HG03442 (cell line): ENCODE measurements at regions not wholly inside any gene's neighbourhood (a gene's known extent, or its start where the extent isn't known, plus 50 kb on each side); places are given as distances from the start of the nearest gene placed in this dataset.
"Not testable (repeated sequence)": the region's sequence is repeated elsewhere in the genome, so short reads cannot be mapped to it uniquely, and the experiment has no call there.

Experiments used
- ATAC-seq: cut with Tn5 transposase; IDR thresholded peaks from one replicate; pipeline ENCODE4 v1.9.1; 2021; ENCODE audit warnings: mild to moderate bottlenecking, moderate library complexity; ENCODE audit not compliant: unreplicated experiment

DNA sequence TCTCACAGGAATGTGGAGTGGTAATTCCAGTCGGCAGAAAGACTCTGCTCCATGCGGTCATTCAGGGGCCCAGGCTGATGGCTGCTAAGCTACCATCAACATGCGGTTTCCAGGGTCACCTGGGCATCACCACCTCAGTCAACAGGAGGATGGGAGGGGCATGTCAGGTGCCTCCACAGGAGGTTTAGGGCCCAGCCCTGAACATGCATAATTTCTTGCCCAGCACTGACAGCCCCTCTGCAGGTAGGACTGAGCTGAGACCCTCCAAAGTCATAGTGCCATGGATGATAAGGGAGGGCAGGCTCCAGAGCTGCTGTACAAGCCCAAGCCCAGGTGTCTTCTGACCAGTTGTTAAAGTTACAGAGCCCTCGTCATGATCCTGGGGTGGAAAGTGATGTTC is 244.0 kb upstream of the SFSWAP start:
- no peak for ATAC-seq

DNA sequence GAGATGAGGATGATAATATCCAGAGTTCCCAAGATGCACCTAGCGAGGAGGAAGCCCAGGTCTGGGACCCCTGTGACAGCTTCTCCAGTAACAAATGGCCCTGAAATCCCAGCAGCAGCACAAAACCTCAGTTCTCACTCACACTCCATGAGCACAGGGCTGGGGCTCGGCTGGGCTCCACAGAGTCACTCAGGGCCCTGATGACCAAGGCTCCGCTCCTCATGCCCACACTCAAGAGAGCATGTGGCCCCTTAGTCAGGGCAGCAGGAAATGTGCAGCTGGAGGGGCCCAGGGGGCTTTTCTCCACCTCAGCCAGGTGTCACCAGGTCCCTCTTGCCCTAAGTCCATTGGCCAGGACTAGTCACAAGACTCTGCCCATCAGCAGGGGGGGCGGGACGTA is 242.7 kb upstream of the SFSWAP start:
- ATAC-seq = no peak

DNA sequence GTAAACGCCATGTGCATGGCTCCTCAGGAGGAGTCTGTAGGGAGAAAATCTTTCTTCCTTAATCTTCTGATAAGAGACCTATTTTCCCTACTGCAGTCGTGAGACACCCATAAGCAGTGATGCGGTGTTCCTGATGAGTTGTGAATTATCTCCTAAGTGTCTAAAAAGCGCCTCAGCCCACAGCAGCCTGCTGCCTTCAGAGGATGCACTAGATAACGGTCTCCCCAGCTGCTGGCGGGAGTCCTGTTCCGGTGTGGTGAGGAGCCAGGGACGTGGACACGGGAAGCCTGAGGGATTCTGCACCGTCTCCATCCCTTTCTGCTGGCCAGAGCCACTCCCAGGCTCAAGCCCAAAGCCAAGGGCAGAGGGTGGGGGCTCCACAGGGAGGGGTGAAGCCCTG is 240.9 kb upstream of the SFSWAP start:
- not testable (repeated sequence) for ATAC-seq

DNA sequence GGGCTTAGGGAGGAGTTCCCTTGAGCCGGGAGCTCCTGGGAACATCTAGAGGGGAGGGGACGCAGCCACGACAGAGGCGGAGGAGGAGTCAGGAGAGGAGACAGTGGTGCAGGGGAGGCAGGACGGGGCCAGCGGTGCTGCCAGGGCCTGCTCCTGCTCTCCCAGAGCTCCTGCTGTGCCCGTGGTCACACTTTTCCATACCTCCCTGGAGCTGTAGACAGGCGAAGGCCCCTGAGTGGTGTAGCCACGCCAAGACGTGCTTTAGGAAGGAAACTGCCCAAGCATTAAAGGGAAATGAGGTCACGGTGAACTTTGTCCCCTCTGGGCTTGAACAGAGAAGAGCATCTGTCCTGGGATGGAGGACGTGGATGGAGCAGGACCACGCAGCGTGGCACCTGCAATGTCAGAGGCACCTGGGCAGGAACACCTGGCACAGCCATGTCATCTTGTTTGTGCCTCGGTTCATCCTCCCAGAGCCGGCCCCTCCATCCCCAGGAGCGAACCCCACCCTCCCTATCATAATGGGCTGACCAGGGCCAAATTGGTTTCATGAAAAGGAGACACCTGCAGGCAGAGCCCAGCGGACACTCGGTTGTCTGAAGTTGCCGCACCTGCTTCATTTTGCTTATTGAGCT is 239.5 kb upstream of the SFSWAP start:
- no peak for ATAC-seq

DNA sequence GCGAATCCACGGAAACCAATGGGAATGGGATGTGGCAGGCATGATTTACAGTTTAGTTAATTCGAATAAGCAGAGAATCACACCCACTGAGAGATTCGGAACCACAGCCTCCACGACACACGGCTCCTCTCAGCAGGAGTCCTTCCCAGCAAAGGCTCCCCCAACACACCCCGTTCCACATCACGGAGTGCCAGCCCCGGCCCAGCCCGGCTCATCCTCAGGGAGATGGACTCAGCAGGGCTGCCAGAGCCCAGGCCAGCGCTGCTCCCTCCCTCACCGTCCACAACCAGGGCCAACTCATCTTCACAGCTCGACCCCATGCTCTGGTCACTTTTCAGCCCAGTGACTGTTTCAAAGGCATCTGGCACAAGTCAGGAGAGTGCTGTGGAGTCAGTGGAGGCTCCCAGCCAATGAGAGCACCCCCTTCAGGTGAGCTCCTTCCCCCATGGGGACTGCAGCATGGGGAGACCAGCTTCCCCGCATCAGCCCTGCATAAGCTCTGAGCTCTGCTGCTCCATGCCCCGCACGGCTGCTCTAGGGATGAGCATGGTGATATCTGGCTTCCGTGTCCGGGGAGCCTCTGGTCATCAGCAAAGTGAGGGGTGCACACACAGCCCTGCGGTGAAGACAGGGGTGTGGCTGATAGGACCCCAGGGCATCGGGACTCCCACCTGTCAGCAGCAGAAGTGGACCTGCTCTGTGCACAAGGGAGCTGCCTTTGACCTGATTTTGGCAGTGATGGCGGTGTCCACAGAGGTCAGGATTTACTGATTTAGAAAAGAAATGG is 238.8 kb upstream of the SFSWAP start:
- ATAC-seq = no peak

DNA sequence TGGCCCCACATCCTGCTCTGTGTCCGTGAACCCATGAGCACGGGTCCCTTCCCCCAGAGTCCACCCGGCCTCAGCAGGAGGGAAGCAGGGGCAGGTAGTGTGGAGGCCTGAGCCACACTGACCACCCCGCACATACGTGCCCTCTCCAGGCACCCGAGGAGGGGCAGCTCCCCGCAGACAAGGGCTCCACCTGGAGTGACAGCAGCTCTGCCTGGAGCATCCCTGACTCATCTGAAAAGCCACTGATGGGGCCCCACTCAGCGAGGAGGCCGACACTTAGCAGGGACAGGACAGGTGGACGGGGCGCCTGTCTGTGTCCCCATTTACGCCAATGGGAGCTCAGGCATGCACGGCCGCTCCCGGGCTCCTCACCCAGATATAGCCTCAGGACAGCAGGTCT is 237.6 kb upstream of the SFSWAP start:
- ATAC-seq = no peak

DNA sequence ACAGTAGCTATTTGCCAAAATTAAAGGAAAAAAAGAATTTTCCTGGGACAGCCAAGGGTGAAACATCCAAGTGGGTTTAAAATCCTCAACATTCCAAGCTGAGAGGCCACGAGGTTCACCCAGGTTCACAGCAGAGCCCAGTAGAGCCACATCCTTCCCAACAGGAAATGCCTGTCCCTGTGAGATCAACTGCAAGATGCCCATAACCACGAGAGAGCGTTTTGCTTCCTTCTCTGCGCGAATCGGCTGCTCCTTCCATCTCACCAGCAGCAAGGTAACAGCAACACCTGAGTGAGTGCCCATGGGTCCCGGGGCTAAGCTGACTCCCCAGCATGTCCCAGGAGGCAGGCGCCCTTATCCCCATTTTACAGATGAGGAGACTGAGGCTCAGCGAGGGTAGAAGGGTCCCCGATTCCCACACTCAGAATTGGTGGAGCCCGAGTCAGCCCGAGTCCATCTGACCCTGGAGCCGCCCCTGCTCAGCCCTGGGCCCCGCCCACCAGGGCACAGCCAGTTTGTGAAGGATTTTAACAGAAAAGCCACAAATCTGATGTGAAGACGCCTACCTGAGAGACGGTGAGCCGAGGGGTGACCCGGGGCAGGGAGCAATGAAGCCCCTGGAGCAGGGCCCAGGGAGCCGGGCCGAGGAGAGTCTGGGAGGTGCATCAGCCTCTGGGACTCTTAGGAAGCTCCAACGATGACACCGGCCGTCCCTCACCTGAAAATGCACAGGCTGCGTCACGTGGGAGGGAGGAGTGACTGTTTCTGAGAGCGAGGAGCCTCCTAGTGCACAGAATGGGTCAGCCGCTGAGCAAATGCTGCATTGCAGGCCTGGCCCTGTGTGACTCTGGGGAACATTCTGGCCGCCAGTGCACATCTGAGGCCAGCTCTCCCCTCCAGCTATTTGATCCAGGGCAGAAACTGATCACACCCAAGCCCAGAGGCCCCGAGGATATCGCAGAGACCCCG is 236.9 kb upstream of the SFSWAP start:
- ATAC-seq = no peak

DNA sequence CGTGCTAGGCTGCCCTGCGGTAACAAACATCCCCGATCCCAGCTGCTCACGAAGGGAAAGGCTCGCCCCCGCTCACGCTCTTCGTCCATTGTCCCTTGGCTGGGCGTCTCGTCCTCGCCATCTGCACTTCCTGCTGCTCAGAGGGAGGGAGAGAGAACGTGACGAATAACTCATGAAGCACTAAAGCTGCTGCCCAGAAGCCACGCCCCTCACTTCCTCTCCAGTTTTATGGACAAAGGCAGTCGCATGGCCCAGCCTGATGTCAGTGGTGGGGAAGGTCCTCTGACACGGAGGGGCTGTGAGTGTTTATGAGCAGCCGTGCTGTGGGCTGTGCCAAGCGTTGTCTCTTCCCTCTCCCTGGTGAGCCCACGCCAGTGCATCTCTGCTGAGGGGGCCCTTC is 235.9 kb upstream of the SFSWAP start:
- not testable (repeated sequence) for ATAC-seq

DNA sequence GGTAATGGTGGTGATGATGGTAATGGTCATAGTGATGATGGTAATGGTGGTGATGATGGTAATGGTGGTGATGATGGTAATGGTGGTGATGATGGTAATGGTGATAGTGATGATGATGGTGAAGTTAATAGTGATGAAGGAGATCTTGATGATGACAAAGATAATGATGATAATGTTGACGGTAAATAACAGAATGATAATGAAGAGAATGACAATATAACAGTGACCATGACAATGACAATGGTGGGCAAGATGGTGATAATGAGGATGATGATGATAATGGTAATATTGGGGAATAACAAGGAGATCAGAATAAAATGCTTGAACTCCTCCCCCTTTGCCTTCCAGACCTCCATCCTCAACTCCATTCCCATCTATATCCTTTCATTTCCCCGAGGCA is 233.3 kb upstream of the SFSWAP start:
- ATAC-seq = no peak

DNA sequence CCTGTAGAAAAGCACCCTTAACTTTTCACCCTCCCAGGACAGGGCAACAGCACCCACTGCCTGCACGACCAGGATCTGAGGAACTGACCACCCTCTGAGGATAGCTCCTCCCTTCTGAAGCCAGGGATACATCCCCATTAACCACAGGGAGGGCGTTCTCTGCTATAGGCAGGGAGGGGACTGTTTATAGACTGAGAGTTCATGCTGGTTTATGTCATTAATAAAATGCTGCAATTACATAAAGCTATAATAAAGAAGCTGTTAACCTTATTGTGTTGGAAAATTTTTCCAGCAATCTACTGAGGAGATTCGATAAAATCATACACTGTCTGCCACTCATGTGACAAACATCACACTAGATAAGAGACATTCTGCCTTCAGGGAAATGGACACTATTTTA is 232.4 kb upstream of the SFSWAP start:
- no peak for ATAC-seq

DNA sequence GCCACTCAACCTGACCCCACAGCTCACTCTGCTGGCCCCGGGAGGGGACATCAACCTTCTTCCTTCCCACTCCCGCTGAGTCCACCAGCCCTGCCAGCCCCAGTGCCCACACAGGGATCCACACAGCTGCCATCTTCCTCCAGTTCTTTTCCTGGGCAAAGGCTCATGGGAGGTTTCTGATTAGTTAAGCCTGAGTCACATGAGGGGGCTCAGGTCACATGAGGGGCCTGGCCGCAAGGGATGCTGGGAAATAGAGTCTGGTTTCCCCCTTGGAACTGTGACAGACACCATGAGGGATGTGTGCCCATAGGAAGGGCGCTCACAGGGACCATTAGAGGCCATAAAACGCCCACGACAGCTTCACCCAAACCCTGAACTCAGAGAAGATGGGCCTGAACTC is 228.7 kb upstream of the SFSWAP start:
- ATAC-seq = no peak

DNA sequence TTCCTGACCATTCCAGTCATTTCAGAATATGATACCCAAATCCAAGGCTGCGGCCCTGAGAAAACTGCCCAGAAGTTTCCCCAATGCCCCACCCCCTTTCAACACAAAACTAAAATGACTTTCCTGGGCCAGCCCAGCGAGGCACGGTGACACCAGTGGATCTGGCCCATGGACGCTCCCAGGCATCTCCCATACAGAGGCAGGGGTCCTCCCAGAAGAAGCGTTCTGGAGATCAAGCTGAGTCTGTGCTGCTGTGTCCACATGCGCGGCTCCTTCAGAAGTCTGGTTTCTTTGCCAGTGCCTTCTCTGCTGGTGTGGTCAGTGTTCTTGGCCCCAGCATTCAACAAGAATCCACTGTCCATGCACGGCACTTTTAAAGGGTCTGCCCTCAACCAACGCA is 228.2 kb upstream of the SFSWAP start:
- no peak for ATAC-seq

DNA sequence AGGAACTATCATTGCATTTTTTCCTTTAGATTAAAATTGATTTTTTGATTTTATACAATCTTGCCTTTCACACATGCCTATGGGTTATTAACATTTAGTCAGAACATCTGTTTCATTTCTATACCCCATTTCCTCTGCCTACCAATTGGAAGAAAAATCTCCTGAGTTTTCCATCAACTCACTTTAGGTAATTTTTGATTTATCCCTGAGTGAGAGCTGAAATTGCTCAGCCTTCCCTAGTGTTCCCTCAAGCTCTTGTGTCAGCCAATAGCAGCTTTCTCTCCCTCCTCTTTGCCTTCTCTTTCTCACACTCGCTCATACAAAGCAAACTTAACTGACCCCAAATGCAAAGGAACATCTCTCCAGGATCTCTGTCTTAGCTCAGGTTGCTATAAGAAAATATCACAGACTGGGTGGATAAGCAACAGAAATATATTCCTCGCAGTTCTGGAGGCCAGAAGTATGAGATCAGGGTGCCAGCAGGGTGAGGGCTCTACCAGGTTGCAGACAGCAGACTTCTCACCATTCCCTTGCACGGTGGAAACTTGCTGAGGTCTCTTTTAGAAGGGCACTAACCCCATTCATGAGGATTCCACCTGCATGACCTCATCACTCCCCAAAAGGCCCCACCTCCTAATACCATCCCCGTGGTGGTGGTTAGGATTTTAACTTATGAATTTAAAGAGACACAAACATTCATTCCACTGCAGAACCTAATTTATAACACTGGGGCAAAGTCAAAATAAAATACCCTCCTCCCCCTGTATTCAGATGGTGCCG is 224.2 kb upstream of the SFSWAP start:
- no peak for ATAC-seq

DNA sequence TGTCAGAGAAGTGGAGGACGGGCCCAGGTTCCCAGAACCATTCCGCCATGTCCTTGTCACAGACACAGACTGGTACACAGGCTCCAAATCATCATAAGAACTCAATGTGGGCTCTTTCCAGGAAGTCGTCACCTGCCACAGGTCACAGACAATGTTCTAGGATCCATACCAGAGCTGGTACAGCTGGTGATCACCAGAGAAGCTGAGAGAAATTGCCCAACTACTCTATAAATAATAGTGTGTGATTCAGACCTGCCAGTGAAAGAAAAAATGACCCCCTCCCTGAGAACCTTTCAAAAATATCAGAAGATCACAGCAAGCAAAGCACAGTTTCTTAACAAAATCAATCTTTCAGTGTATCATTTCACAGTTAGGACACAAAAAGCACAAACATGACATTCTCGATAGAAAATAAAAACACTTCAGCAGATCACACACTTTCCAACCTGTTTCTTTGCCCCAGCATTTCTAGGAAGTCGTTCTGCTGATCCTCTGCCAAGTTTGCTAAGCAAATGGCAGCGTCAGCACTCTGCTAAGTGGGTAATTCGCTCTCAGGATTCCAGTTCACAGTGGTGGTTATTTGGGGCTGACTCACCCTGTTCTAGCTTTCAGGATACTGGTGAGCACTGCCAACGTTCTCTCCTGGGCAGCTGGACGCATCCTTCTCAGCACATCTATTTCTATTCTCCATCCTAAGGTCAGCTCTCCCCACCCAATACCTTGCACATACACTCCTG is 223.3 kb upstream of the SFSWAP start:
- ATAC-seq = no peak

DNA sequence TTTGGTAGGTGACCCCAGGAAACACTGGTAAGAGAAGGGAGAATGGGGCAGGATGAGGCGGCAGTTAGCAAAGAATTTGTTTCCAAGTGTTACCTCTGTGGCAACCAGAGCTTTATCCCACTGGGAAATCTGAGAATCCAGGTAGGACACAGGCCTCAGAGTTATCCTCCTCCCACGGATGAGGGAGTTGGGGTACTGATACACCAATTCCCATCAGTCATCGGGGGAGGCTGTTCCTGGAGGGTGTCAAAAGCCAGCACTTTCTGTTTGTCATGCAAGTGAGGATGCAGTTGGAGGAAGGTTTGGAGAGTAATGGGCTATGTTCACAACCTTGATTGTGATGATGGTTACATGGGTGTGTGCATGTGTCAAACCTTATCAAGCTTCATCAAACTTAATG is 221.2 kb upstream of the SFSWAP start:
- ATAC-seq = no peak

DNA sequence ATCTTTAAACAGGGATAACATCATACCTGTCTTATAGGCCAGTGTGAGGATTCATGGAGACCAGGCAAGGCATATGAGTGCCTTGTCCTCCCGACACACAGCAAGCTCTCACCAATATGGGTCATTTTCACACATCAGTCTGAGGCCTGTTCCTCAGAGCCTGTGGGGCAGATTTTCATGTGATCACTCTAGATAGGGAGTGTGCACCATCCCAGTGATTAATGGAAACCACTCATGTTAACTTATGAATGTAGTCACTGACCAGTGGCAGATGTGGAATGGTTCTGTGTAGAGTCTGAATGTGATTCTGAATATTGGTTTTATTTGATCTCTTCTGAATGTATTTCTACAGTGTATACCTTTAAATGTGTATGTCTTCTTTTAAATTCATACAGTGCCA is 219.7 kb upstream of the SFSWAP start:
- ATAC-seq = no peak

DNA sequence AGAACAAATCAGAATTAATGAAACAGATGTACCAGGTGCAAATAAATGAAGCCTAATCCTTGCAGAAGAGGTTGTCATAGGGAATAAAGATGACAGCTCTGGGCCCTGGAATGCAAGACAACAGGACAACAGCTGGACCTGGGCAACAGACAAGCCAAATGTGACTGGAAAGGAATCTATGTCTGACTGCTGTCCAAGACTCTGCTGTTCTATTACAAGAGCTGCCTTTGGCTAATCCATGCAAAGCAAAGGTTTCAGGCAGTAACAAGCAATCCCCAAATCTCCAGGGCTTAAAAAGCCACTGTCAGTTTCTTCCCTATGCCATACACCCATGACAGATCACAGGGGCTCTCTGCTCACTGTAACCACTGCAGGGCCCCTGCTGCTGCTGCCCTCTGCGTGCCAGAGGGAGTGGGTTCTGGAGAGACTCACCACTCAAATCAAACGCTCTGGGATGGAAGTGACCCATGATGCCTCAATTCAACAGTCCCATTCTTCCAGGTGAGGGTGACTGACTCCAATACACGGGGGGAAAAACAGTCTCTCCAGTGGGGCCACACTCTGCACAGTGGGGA is 218.9 kb upstream of the SFSWAP start:
- ATAC-seq = no peak

DNA sequence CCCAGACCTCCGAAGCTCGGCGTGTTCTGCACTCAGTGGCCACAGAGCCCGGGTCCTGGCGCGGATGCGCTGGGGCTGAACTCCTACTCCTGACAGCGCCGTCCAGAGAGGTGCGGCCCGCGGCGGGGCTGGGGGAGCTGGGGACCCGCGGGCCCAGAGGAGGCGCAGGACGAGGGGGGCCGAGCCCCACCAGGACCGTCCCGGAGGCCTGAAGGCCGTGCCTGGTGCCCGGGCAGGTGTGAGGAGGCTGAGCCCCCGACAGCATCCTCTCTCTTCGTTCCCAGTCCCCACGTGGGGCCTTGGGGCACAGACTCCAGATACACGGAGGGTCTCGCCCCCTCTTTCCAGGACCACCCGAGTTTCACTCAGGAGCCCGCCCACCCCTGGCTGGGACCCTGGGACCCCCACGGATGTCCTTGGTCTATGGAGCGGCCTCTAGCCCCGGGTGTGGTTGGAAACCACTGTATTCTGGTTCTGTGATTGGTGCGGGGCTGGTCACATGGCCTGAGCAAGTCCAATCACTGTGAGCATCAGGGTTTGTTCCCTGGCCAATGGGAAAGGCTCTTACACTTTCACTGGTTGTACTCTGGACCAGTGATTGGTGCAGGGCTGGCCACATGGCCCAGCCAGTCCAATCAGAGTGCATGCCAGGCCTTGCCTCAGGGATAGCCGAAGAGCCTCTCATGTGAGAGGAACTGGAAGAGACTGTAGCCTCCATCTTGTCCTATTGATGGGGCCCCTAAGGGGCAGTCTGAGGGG is 217.6 kb upstream of the SFSWAP start:
- ATAC-seq = no peak

DNA sequence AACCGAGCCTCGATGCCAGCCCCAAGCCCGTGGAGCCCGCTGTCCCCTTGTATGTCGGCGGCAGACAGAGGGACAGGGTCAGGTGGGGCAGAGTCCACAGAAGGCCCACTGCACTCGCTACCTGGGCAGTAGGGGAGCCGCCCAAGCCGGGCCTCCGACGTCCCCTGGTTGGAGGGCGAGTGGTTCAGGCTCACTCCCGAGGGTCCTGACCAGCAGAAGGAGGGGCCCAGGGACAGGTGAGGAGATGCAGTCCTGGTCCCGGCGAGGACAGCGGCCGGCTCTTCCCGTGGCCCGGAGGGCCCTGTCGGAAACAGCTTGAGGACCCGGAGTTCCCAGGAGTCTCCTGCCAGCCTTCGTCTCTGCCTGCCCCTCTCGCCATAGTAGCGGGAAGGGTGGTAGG is 216.7 kb upstream of the SFSWAP start:
- no peak for ATAC-seq
